Nephron (organoid): ENCODE measurements at regions not wholly inside any gene's neighbourhood (a gene's known extent, or its start where the extent isn't known, plus 50 kb on each side); places are given as distances from the start of the nearest gene placed in this dataset.

Experiments
- H3K27ac Mint-ChIP-seq, 3 experiments: 2 replicates each; pipeline ENCODE4 v1.8.0; 2020; ENCODE audit warnings: mixed read lengths in 3 of 3, mild to moderate bottlenecking in 2 of 3, moderate library complexity in 1 of 3
- H3K27me3 Mint-ChIP-seq: 2 replicates; pipeline ENCODE4 v1.8.0; 2021; ENCODE audit warnings: low read depth, mild to moderate bottlenecking, moderate library complexity, mixed read lengths
- H3K36me3 Mint-ChIP-seq: 2 replicates; pipeline ENCODE4 v1.8.0; 2020; ENCODE audit warnings: low read depth, mixed read lengths
- H3K4me1 Mint-ChIP-seq: 2 replicates; pipeline ENCODE4 v1.8.0; 2020; ENCODE audit warnings: mixed read lengths
- H3K4me3 Mint-ChIP-seq, 3 experiments: 2 replicates each; pipeline ENCODE4 v1.8.0; 2020; ENCODE audit warnings: mild to moderate bottlenecking in 3 of 3, mixed read lengths in 3 of 3, moderate library complexity in 2 of 3
- H3K9me3 Mint-ChIP-seq: 2 replicates; pipeline ENCODE4 v1.8.0; 2020; ENCODE audit warnings: mixed read lengths
- CTCF ChIP-seq, 3 experiments: fragments of 200-600 bp; sonication (generic); IDR thresholded peaks; one replicate each; pipeline ENCODE4 v1.5.0; 2021; ENCODE audit warnings: antibody characterized with exemption in 3 of 3; ENCODE audit not compliant: unreplicated experiment in 3 of 3

GRCh38 chr1:228906223-228906860 lies 171.1 kb downstream of the RHOU start:
- Mint-ChIP-seq H3K27ac (peak overlapping the region; percentile 20 to 90 (median 40)), H3K4me1 (peaks cover 47% of the 10 kb centered on the region), H3K9me3 (peaks cover 8% of the 10 kb centered on the region), H3K4me3 (no peak overlapping the region), H3K27me3 (no peaks in the 10 kb centered on the region), H3K36me3 (no peaks in the 10 kb centered on the region)
- no peak for TF ChIP-seq CTCF (IDR thresholded peaks at IDR 0.05; ENCODE audit: unreplicated experiment in 3 of 3)

- H3K27ac Mint-ChIP-seq, result peak overlapping the region; percentile 78 to 94 (median 89)
- H3K36me3 Mint-ChIP-seq, result no peaks in the 10 kb centered on the region
- H3K27me3 Mint-ChIP-seq, result no peaks in the 10 kb centered on the region
- peaks cover 32% of the 10 kb centered on the region for H3K4me1 Mint-ChIP-seq
- peaks cover 6% of the 10 kb centered on the region for H3K9me3 Mint-ChIP-seq
- H3K4me3 Mint-ChIP-seq, result peak overlapping the region in 2 of 3 experiments; percentile 28 to 37
- TF ChIP-seq CTCF (IDR thresholded peaks at IDR 0.05; ENCODE audit: unreplicated experiment in 3 of 3), result no peak
These were observed 176.2 kb downstream of the RHOU start for GRCh38 chr1:228911225-228912210.

GRCh38 chr1:228913626-228914414 lies 178.5 kb downstream of the RHOU start:
- peaks cover 3% of the 10 kb centered on the region for H3K27me3 Mint-ChIP-seq
- peaks cover 37% of the 10 kb centered on the region for H3K4me1 Mint-ChIP-seq
- H3K27ac Mint-ChIP-seq, result peak overlapping the region; percentile 44 to 72 (median 59)
- no peak for TF ChIP-seq CTCF (IDR thresholded peaks at IDR 0.05; ENCODE audit: unreplicated experiment in 3 of 3)
- H3K9me3 Mint-ChIP-seq, result peaks cover 2% of the 10 kb centered on the region
- H3K36me3 Mint-ChIP-seq, result no peaks in the 10 kb centered on the region
- H3K4me3 Mint-ChIP-seq, result no peak overlapping the region

- Mint-ChIP-seq H3K27me3 (peaks cover 3% of the 10 kb centered on the region), H3K4me1 (peaks cover 36% of the 10 kb centered on the region), H3K27ac (peak overlapping the region in 2 of 3 experiments; percentile 17 to 44), H3K9me3 (peaks cover 2% of the 10 kb centered on the region), H3K4me3 (no peak overlapping the region), H3K36me3 (no peaks in the 10 kb centered on the region)
- no peak for TF ChIP-seq CTCF (IDR thresholded peaks at IDR 0.05; ENCODE audit: unreplicated experiment in 3 of 3)
These were observed 179.4 kb downstream of the RHOU start for GRCh38 chr1:228914700-228915099.

- Mint-ChIP-seq H3K4me3 (no peak overlapping the region), H3K9me3 (peaks cover 2% of the 10 kb centered on the region), H3K27ac (no peak overlapping the region), H3K36me3 (no peaks in the 10 kb centered on the region), H3K4me1 (peaks cover 28% of the 10 kb centered on the region), H3K27me3 (peaks cover 15% of the 10 kb centered on the region)
- no peak for TF ChIP-seq CTCF (IDR thresholded peaks at IDR 0.05; ENCODE audit: unreplicated experiment in 3 of 3)
These were observed 182.1 kb downstream of the RHOU start for GRCh38 chr1:228917342-228917741.
